OCI-LY1 (cell line): ENCODE measurements at regions not wholly inside any gene's neighbourhood (a gene's known extent, or its start where the extent isn't known, plus 50 kb on each side); places are given as distances from the start of the nearest gene placed in this dataset.

Source experiments
- CTCF ChIP-seq: fragments of 200-600 bp; sonication (generic), shearing (Covaris generic); IDR thresholded peaks from 2 replicates; pipeline ENCODE4 v1.5.1; 2017; ENCODE audit warnings: mild to moderate bottlenecking, antibody characterized with exemption, low read length, moderate library complexity, mixed read lengths
- EZH2 ChIP-seq: fragments of 200-600 bp; sonication (generic), shearing (Covaris generic); IDR thresholded peaks from 2 replicates; pipeline ENCODE4 v1.8.0; 2017; ENCODE audit warnings: borderline replicate concordance, mixed run types, mild to moderate bottlenecking, antibody characterized with exemption, low read length, moderate library complexity, mixed read lengths

DNA sequence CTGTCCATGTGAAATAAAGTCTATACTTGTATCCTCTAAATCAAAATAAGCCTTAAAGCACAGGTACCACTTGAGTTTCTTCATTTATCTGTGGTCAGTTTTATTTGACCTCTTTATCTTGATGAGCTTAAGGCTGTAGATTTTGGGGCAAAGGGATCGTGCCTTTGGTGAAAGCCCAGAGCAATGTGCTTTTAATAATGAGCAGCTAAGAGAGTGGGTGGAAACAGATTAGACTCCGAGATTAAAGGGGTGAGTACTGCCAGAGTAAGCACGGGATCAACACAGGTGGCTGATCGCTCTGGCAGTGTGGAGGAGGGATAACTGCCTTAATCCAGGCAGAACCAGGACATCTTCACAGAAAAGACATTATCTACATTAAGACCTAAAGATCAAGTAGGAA is 280.4 kb downstream of the TDRD15 start:
- TF ChIP-seq CTCF (no peak), EZH2 (no peak)
